Endothelial cell of umbilical vein (primary cell): ENCODE measurements at regions not wholly inside any gene's neighbourhood (a gene's known extent, or its start where the extent isn't known, plus 50 kb on each side); places are given as distances from the start of the nearest gene placed in this dataset.

Experiments
- BruUV-seq: library from RNA; stranded (reverse); fragments of 400-500 nt; replicated peaks from 2 replicates; lab custom pipeline; 2021; lab: Mats Ljungman, UMichigan
- CTCF ChIA-PET: fragments of 300-600, 350-600 bp; sonication (Branson Sonifier 250); formaldehyde crosslinking; loops from one replicate; lab custom pipeline; 2021; ENCODE audit warnings: antibody characterized with exemption, inconsistent platforms; lab: Charles Lee
- POLR2A ChIA-PET: fragments of 300-600, 350-600 bp; sonication (Branson Sonifier 250); formaldehyde crosslinking; loops from one replicate; lab custom pipeline; 2021; ENCODE audit warnings: antibody characterized with exemption, inconsistent platforms; lab: Charles Lee
- DNase-seq: peaks from one replicate; pipeline ENCODE4 v3.0.0-alpha.2; 2011; ENCODE audit warnings: low read depth, low spot score
- FAIRE-seq: peaks from 2 replicates; lab custom pipeline; 2011; peaks lifted over from hg19 to GRCh38; lab: Jason Lieb, UNC
- H2AFZ ChIP-seq: 2 replicates; pipeline ENCODE4 v1.6.0; 2012; ENCODE audit warnings: low read depth, low read length, control low read depth, inconsistent platforms
- H3K27ac ChIP-seq: 2 replicates; pipeline ENCODE4 v1.5.1; 2011; ENCODE audit warnings: low read depth, mild to moderate bottlenecking, control low read depth, low read length, moderate library complexity; ENCODE audit not compliant: insufficient read depth
- H3K27me3 ChIP-seq, 2 experiments: 2 replicates each; pipeline versions ENCODE4 v1.6.0 to v1.6.1; 2011; ENCODE audit warnings: low read length in 2 of 2, mixed read lengths in 1 of 2; ENCODE audit not compliant: control insufficient read depth in 2 of 2, insufficient read depth in 2 of 2
- H3K36me3 ChIP-seq, 2 experiments: 2 replicates in 1 of 2; 3 replicates in 1 of 2; pipeline ENCODE4 v1.5.1; 2011; ENCODE audit warnings: low read length in 2 of 2, mild to moderate bottlenecking in 1 of 2, moderate library complexity in 1 of 2; ENCODE audit not compliant: control insufficient read depth in 2 of 2, insufficient read depth in 2 of 2; ENCODE audit errors: extremely low read depth in 1 of 2
- H3K4me1 ChIP-seq: 3 replicates; pipeline ENCODE4 v1.5.1; 2011; ENCODE audit warnings: mild to moderate bottlenecking, low read length; ENCODE audit not compliant: control insufficient read depth, insufficient read depth; ENCODE audit errors: extremely low read depth
- H3K4me2 ChIP-seq: 2 replicates; pipeline ENCODE4 v1.6.1; 2011; ENCODE audit warnings: low read length, control low read depth, mixed read lengths; ENCODE audit not compliant: insufficient read depth
- H3K4me3 ChIP-seq, 3 experiments: fragments of 200-600 bp in 1 of 3; sonication (generic), shearing (Covaris generic) in 1 of 3; replicated peaks in 1 of 3; 2 replicates each; pipeline ENCODE4 v1.5.1; 2011 to 2016; ENCODE audit warnings: control low read depth in 3 of 3, low read length in 3 of 3, mild to moderate bottlenecking in 2 of 3, inconsistent platforms in 1 of 3, low read depth in 1 of 3, moderate library complexity in 1 of 3; ENCODE audit not compliant: insufficient read depth in 1 of 3
- H3K79me2 ChIP-seq: 2 replicates; pipeline ENCODE4 v1.6.0; 2012; ENCODE audit warnings: low read length, inconsistent platforms; ENCODE audit not compliant: control insufficient read depth, insufficient read depth
- H3K9ac ChIP-seq: replicated peaks from 2 replicates; pipeline ENCODE3; 2011; ENCODE audit warnings: low read length, control low read depth; ENCODE audit not compliant: insufficient read depth; ENCODE audit errors: extremely low read depth
- H3K9me1 ChIP-seq: replicated peaks from 3 replicates; pipeline ENCODE4 v1.6.0; 2011; ENCODE audit warnings: mild to moderate bottlenecking, low read length; ENCODE audit not compliant: control insufficient read depth, insufficient read depth; ENCODE audit errors: extremely low read depth
- H3K9me3 ChIP-seq: replicated peaks from 2 replicates; pipeline ENCODE4 v1.5.1; 2012; ENCODE audit warnings: low read length, inconsistent platforms; ENCODE audit not compliant: control insufficient read depth, insufficient read depth
- H4K20me1 ChIP-seq: replicated peaks from 2 replicates; pipeline ENCODE3; 2011; ENCODE audit warnings: mild to moderate bottlenecking, low read length; ENCODE audit not compliant: control insufficient read depth, insufficient read depth; ENCODE audit errors: extremely low read depth
- CTCF ChIP-seq, 2 donors: IDR thresholded peaks; 1 replicate in 1 of 2; 2 replicates in 1 of 2; pipeline ENCODE4 v1.5.1; 2011; ENCODE audit warnings: low read length in 2 of 2, mild to moderate bottlenecking in 2 of 2, moderate library complexity in 2 of 2, control low read depth in 1 of 2, inconsistent platforms in 1 of 2, low read depth in 1 of 2; ENCODE audit not compliant: insufficient read depth in 1 of 2; ENCODE audit errors: extremely low read depth in 1 of 2
- EZH2 ChIP-seq: IDR thresholded peaks from 2 replicates; pipeline ENCODE4 v1.6.1; 2012; ENCODE audit warnings: borderline replicate concordance, low read depth, mild to moderate bottlenecking, moderate library complexity, low read length, inconsistent platforms; ENCODE audit not compliant: severe bottlenecking
- FOS ChIP-seq: IDR thresholded peaks from 2 replicates; pipeline ENCODE4 v1.6.1; 2011; ENCODE audit warnings: mild to moderate bottlenecking, low read length, moderate library complexity, borderline replicate concordance; ENCODE audit not compliant: insufficient read depth
- GATA2 ChIP-seq: IDR thresholded peaks from 2 replicates; pipeline ENCODE4 v1.7.0; 2011; ENCODE audit warnings: low read depth, mild to moderate bottlenecking, moderate library complexity, mixed read lengths, low read length; ENCODE audit not compliant: insufficient read length, insufficient read depth
- JUN ChIP-seq: IDR thresholded peaks from 2 replicates; pipeline ENCODE4 v1.6.1; 2011; ENCODE audit warnings: borderline replicate concordance, low read depth; ENCODE audit not compliant: insufficient read length, insufficient read depth
- MAX ChIP-seq: IDR thresholded peaks from 2 replicates; pipeline ENCODE4 v1.6.1; 2011; ENCODE audit not compliant: insufficient read depth, insufficient read length
- MYC ChIP-seq: IDR thresholded peaks from one replicate; pipeline ENCODE4 v1.6.1; 2011; ENCODE audit warnings: mild to moderate bottlenecking, low read depth, low read length
- POLR2A ChIP-seq: IDR thresholded peaks from 2 replicates; pipeline ENCODE4 v1.6.1; 2012; ENCODE audit warnings: low read depth, mild to moderate bottlenecking, control low read depth, low read length
- POLR2AphosphoS5 ChIP-seq: IDR thresholded peaks from 2 replicates; pipeline ENCODE4 v1.6.1; 2012; ENCODE audit warnings: low read depth, mild to moderate bottlenecking, control low read depth, low read length, moderate library complexity; ENCODE audit not compliant: insufficient read depth
- dilution Hi-C: fragments of 300-500 bp; cut with MboI; formaldehyde crosslinking; loops from one replicate; pipeline ENCODE4 v1.15.0; 2019; ENCODE audit warnings: low sequenced_read_pairs; ENCODE audit not compliant: extremely low pct_ligation_motif_present
- intact Hi-C: fragments of 100-400 bp; cut with micrococcal nuclease; formaldehyde crosslinking; loops from one replicate; pipeline ENCODE4 v1.10.0; 2022

GRCh38 chr16:8436931-8437330, 153.4 kb downstream of the TMEM114 start:
- Histone ChIP-seq H3K4me2 (no peak overlapping the region), H2AFZ (no peak overlapping the region), H3K27ac (no peak overlapping the region), H3K36me3 (no peaks in the 10 kb centered on the region), H3K27me3 (no peaks in the 10 kb centered on the region), H3K4me1 (no peaks in the 10 kb centered on the region), H3K4me3 (no peak overlapping the region), H3K9me1 (no peaks in the 10 kb centered on the region), H3K79me2 (no peaks in the 10 kb centered on the region), H4K20me1 (no peaks in the 10 kb centered on the region), H3K9me3 (peaks cover 8% of the 10 kb centered on the region), H3K9ac (no peak overlapping the region)
- no peak for TF ChIP-seq EZH2
- TF ChIP-seq POLR2A, result no peak
- no peak for TF ChIP-seq CTCF (IDR thresholded peaks at IDR 0.05; ENCODE audit: extremely low read depth in 1 of 2, insufficient read depth in 1 of 2, low read depth in 1 of 2, low read length in 2 of 2)
- TF ChIP-seq JUN, result no peak
- CTCF ChIA-PET, result no interaction called here
- POLR2A ChIA-PET, result no interaction called here
- no TSS peak for BruUV-seq
- DNase-seq (no peak), FAIRE-seq (no peak)
- intact Hi-C loops, result no loop called here
- dilution Hi-C loops, result no loop called here

- H3K4me1 ChIP-seq, result no peaks in the 10 kb centered on the region
- DNase-seq (no peak), FAIRE-seq (no peak)
- H4K20me1 ChIP-seq, result no peaks in the 10 kb centered on the region
- H3K79me2 ChIP-seq, result no peaks in the 10 kb centered on the region
- POLR2A ChIA-PET, result no interaction called here
- no peak overlapping the region for H3K9ac ChIP-seq
- H3K36me3 ChIP-seq, result no peaks in the 10 kb centered on the region
- no peak overlapping the region for H2AFZ ChIP-seq
- peaks cover 10% of the 10 kb centered on the region for H3K9me3 ChIP-seq
- no peaks in the 10 kb centered on the region for H3K27me3 ChIP-seq
- CTCF ChIA-PET, result no interaction called here
- H3K9me1 ChIP-seq, result no peaks in the 10 kb centered on the region
- TF ChIP-seq POLR2A (no peak), EZH2 (no peak), FOS (no peak), CTCF (IDR thresholded peaks at IDR 0.05; ENCODE audit: extremely low read depth in 1 of 2, insufficient read depth in 1 of 2, low read depth in 1 of 2, low read length in 2 of 2) (no peak), MAX (no peak), POLR2AphosphoS5 (no peak), MYC (no peak), GATA2 (no peak), JUN (no peak)
- H3K4me3 ChIP-seq, result no peak overlapping the region
- no peak overlapping the region for H3K4me2 ChIP-seq
- BruUV-seq, result no TSS peak
- dilution Hi-C loops, result no loop called here
- no peak overlapping the region for H3K27ac ChIP-seq
- intact Hi-C loops, result no loop called here
Observed at GRCh38 chr16:8431783-8432182, 158.5 kb downstream of the TMEM114 start.
